MV-4-11 (cell line): ENCODE measurements at regions not wholly inside any gene's neighbourhood (a gene's known extent, or its start where the extent isn't known, plus 50 kb on each side); places are given as distances from the start of the nearest gene placed in this dataset.
A peak's percentile ranks its signal among the peaks of the same experiment; 100 is the strongest.
"Not testable (repeated sequence)": the region's sequence is repeated elsewhere in the genome, so short reads cannot be mapped to it uniquely, and the experiment has no call there.

ENCODE experiments used
- DNase-seq: peaks from one replicate; lab custom pipeline; 2025; lab: John Stamatoyannopoulos, UW

DNA sequence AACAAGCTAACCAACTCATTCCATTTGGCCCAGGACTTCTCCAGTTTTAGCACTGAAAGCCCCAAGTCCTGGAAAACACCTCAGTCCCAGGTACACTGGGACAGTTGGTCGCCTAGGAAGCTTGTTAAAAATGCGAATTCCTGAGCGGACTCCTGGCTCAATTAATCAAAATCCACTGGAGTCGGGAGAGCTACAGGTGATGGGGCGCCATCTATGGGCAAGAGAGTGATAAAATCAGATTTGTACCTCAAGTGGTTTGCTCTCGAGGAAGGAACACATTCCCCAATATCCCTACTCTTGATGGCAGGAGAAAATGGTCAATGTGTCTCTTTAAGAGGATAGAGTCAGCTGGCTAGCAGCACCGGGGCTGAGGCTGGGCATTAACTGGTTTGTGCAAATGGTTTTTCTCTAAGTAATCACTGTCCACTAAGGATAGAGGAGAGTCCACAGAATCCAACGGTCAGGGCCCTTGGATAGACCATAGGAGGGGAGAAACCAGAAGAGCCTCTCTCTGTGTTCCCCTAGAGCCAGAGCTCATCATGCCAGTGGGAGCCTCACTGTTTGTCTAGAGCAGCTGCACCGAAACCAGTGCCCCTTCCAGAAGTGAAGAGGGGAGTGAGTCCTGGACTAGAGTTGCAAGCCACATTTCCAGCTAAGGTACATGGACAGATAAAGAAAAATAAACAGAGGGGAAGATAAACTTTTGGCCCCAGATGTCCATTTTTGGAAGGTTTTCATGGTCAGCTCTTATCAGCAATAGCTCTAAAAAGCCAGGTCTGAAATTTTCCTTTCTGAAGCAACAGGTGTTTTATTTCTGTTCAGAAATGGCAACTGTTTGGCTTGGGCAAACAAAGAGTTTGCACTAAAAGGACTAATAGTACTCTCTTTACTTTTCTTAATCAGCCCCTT, 148.5 kb downstream of the TENT5C start:
- DNase-seq: no peak

DNA sequence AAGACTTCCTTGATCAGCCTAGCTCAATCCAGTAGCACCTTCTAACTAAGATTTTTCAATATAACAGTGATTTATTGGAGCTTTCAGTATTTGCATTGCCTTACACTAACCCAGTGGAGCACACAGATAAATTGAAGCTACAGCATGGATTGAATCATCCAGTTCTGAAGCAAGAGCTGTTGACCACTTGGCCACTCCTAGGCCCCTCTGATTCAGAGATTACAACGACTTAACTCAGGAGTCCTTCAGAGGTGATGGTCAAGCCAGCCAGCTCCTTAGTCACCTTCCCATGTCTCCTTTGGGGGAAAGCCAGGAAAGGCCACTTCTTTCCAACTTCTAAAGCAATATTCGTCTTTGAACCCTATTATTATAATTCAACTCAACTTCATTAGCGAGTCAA, 151.8 kb downstream of the TENT5C start:
- DNase-seq: no peak

DNA sequence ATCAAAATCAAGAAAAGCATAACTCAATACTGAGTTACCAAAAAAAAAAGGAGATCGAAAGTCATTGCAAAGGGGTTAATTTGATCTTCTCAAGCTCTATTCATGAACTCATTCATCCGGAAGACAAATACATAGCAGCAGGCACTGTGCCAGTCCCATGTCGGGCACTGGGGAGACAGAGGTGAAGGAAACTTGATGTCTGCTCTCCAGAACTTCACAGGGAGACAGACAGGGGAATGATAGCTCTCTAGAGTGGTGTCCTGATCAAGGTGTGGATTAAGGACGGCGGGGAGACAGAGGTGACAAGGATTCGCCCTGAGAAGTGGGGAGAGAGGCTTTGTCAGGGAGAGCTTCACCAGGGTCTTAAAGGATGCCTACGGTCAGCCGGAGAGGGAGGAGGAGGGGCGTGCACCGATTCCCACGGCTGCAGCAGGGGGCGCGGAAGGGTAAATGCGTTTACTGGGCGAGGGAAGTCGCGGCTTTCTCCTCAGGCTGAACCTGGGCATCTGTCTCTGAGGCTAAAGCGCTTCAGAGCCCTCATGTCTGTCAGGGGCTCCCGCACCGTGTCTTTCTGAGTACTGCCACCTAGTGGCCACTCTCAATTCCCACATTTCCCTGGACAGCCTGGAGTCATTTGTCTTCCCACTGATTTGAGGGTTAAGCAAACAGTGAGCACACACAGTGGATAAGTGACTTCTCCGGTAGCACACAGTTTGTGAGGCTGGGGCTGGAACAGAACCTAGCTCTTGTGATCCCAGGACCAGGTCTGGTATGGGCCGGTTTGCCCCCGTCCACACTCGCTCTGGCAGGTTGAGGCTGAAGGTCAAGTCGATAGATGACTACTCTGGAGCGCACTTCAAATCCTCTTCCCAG, 152.8 kb downstream of the TENT5C start:
- peak; percentile 43 for DNase-seq

DNA sequence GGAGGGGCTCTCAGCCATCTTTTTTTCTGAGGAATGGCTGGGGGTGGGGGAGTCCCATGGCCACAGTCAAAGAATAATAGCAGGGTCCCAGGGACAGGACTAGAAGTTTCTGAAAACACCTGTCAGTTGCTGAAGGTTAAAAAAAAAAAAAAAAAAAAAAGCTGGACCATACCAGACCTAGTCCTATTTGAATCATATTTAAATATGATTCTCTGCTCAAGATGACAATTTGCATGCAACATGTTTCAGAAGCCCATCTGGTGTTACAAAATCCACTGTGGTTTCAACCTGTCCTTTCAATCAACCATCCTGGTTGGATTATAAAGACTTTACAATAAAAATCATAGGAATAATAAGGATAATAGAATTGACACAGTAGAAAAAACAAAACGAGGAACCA, 153.7 kb downstream of the TENT5C start:
- no peak for DNase-seq

DNA sequence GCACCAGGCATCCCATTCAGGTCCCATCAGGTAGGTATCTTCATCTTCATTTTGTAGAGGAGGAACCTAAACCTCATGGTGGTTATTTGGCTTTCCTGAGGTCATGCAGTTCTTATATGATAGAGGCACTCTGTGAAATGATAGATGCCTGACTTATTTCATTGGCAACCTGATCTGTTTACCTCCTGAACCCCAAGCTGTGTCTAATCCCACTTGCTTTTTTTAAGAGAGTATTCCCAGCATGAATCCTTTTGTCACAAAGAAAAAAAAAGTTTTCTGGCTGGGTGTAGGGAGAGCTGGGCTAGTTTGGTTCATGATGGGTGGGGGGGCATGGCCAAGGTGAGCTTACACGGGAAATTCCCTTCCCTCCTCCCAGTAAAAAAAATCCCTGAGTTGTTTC, 154.2 kb downstream of the TENT5C start:
- DNase-seq: no peak

DNA sequence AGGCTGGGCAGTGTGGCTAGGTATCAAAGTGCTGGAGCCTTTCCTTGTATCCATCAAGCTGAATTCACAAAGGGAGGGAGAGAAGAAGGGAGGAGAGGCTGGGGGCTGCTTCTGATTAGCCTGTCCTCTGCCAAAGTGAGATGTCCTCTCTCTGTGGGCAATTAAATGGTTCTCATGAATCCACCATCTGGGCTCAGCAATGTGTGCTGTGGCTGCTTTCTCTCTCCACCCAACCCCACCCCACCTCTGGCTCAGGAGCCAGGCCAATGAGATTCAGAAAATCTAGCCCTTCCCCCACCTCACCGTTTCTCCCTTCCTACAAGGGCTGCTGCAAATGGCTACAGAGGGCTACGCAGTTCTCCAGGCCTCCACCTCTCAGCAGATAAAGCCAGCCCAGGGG, 154.6 kb downstream of the TENT5C start:
- no peak for DNase-seq

DNA sequence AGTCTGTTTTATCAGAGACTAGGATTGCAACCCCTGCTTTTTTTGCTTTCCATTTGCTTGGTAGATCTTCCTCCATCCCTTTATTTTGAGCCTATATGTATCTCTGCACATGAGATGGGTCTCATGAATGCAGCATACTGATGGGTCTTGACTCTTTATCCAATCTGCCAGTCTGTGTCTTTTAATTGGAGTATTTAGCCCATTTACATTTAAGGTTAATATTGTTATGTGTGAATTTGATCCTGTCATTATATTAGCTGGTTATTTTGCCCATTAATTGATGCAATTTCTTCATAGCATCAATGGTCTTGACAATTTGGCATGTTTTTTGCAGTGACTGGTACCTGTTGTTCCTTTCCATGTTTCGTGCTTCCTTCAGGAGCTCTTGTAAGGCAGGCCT, 161.7 kb downstream of the GDAP2 start:
- DNase-seq: not testable (repeated sequence)

DNA sequence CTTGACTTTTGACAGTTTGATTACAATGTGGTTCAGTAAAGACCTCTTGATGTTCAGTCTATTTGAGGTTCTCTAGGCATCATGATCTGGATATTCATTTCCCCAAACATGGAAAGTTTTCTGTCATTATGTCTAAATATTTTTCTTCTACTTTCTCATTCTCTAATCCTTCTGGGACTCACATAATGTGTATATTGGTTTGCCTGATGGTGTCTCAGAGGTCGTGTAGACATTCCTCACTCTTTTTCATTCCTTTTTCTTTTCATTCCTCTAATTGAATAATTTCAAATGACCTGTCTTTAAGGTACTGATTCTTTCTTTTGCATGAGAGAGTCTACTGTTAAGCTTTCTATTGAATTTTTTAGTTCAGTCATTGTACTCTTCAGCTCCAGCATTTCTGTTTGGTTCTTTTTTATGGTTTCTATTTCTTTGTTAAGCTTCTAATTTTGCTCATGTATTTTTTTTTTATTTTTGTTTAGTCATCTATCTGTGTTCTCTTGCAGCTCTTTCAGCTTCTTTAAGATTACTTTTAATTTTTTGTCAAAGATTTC, 158.4 kb downstream of the GDAP2 start:
- DNase-seq: no peak

DNA sequence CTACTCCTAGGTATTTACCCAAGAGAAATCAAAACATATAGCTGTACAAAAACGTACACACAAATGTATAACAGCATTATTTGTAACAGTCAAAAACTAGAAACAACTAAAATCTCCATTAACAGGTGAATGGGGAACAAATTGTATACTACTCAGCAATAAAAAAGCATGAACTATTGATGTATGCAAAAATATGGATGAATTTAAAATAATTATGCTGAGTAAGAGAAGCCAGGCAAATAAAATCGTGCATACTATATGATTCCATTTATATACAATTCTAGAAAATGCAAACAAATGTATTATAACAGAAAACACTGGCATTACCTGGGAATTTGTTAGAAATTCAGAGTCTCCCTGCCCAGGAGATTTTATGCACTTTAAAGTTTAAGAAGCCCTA, 150.1 kb downstream of the GDAP2 start:
- no peak for DNase-seq

DNA sequence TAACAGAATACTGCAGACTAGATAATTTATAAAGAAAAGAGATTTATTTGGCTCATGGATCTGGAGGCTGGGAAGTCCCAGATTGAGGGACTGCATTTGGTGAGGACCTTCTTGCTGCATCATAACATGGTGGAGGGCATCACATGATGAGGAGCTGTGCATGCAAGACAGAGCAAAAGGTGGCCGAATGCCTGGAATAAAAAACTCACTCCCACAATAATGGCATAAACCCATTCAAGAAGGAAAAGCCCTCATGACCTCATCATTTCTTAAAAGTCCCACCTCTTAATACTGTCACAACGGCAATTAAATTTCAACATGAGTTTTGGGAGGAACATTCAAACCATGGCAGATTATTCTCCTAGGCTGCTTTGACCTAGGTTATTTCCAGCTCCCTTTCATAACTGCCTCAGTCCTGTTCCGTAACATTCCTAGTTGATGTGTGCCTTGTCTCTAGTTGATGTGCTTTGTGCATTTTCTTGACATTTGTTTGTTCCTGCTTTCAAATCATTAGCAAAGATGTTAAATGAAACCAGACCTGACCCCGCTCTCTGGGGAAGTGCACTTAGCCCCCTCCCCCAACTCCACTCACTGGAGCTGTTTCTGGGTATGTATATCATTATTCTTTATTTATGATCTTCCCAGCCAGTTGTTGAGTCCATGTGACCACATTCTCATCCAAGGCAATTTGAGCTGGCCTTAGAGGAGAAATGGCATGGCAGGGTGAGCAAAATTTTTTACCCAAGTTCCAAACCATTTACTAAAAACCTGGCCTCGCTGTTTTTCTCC, 148.5 kb downstream of the GDAP2 start:
- no peak for DNase-seq

DNA sequence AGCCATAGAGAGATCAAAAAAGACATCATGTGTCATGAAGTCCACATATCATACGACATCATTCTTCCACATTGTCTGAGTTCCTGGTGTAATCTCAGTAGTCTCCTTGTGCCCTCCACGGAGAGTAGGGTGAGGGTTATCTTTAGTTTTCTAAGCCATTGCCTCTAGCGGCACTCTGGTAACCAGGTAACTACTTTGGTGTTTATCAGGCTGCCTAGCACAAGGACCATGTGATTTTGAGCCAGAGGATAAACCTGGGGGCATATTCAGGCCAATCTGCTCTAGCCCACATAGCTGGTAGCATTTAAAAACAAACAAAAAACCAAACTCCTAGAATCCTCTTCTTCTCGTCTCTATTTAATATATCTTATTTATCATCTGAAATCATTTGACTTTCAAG, 147.4 kb downstream of the GDAP2 start:
- no peak for DNase-seq

DNA sequence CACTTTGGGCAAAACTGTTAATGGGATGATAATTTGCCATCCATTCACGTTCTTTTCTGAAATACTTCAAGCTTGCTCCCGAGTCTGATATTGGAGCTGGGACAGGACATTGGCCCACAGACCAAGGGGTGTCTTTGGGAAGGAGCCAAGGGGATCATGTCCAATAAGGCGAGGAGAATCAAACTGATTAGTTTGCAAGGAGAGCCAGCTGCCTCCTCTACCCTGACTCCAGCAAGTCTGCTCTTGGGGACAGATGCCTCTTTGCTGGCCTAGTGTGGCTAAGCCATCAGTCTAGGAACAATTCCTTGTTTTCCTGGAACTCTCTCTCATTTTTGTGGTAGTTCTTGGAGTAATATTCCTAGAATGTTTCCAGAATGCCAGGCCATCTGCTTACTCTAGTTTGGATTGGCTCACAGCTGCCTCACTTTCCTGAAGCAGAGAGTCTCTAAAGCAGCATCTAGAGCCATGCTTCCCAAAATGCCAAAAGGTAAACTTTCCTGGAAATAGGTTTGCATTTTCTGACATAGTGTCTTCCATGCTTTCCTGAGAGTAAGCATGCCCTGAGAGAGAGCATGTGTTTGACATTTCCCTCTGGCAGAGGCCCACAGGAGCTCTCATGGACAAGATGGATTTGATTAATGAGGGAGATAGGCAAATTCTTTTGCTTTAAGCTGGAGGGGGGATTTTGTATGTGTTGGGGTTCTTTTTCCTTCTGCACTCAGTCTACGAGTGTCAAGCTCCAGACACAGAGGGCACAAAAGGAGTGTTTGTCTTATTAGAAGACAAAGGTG, 145.6 kb downstream of the GDAP2 start:
- DNase-seq: no peak

DNA sequence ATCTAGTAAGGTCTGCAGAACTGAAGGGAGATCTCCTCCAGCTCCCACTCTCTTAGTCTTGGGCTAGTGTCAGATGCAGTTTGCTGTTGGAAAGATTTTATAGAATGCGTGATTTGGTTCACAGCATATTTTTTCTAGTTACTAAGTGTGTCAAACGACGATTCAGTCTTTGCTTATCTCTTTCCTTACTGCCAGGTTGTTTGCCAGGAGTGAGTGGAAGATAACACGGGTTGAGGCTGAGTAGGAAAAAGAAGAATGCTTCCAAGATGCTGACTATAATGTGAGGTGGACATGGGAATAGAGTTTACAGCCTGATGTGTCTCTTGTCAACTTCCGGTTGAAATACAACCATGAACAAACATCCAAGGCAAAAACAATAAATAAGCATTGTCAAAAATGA, 141.4 kb downstream of the GDAP2 start:
- DNase-seq: no peak

DNA sequence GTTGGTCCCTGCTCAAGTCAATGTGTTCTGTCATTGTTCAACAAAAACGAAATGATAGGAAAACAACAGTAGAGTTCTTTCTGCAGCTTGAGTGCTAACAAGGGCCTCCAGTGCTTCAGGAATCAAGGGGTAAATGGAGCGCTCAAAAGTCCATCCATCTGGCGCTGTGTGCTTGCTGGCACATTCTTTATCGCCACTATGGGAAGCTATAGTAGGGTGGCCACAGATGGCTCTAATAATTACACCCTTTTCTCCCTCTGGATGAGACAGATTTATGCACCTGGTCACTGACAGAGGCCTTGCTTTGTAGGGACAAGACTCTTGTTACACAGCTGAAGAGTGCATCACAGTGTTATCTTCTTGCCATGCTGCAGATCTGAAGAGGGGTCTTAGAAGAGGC, 136.0 kb downstream of the GDAP2 start:
- DNase-seq: no peak

DNA sequence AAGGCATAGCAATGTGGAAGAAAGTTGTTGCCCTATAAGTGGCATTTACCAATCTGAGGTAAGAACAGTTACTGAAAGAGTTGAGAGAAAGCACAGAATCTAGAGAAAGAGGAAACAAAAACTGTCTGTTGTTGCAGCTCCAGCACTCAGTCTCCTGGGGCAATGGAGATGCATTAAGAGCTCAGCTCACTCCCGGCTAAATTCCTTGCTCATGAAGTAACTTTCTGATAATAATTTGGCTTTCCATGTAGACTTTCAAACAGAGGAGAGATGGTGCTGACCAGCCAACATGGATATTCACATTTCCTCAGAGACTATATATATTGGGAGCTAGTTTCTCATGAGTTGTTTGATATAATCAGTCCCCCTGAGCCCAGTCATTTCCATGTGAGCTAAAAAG, 135.3 kb downstream of the GDAP2 start:
- DNase-seq: peak; percentile 35

DNA sequence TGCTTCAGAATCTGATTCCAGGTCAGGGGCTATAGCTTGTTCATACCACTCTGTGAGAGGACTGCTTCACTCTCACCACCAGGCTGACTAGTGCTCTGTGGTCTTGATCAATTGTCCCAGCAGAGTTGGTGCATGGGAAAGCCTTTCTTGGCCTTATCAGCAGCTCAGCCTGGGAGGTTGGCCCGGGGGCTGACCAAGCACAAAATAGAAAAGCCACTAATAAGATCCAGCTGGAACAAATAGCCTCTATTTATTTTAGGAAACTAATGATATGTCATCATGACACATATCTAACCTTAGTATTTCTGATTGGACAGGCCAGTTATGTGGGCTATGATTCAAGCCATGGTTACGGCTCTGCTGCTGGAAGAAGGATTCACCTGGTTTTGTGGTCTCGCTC, 134.2 kb downstream of the GDAP2 start:
- DNase-seq: no peak

DNA sequence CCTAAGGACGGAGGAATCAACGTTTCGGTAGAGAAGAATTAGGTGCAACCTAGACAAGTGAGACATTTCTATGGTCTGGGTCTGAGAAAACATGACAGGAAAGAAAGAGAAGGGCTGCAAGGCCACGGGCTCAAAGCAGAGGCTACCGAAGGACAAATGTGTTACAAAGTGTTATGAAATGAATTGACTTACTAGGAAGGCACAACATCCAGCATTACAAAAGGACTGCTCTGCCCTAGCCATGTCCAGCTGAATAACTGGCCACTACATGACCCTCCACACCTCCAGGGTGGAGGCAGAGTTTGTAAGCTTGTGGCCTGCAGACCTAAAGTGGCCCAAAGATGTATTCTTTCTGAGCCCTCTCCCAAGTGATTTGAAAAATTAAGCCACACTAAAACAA, 133.6 kb downstream of the GDAP2 start:
- no peak for DNase-seq

DNA sequence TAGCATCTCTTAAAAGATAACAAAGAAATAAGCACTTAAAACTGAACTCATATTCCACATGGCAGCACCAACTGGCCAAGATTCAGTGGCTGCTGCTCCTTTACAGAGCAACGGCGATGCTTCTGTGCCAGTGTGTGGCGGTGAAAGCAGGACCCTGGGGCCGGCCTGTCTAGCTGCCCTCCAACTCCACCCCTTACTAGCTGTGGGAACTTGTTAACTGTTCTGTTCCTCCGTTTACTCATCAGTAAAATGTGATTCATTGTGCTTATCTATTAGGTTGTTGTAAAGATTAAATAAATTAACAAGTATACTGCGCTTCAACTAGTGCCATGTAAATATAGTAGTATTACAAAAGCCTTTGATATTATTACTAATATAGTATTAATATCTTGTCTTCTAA, 133.2 kb downstream of the GDAP2 start:
- DNase-seq: no peak

DNA sequence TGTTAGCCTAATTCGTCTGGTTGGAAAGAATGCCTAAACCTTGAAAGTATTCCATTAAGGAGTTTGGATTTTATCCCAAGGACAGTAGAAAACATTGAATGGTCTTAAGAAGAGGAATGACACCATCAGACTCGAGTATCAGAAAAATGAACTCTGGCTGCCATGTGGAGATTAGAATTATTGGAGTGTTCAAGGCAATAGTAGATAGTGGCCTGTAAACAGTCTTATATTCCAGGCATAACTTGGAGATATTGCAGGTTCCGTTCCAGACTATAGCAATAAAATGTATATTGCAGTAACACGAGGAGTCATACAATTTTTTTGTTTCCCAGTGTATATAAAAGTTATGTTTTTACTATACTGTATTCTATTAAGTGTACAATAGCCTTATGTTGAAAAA, 130.9 kb downstream of the GDAP2 start:
- no peak for DNase-seq

DNA sequence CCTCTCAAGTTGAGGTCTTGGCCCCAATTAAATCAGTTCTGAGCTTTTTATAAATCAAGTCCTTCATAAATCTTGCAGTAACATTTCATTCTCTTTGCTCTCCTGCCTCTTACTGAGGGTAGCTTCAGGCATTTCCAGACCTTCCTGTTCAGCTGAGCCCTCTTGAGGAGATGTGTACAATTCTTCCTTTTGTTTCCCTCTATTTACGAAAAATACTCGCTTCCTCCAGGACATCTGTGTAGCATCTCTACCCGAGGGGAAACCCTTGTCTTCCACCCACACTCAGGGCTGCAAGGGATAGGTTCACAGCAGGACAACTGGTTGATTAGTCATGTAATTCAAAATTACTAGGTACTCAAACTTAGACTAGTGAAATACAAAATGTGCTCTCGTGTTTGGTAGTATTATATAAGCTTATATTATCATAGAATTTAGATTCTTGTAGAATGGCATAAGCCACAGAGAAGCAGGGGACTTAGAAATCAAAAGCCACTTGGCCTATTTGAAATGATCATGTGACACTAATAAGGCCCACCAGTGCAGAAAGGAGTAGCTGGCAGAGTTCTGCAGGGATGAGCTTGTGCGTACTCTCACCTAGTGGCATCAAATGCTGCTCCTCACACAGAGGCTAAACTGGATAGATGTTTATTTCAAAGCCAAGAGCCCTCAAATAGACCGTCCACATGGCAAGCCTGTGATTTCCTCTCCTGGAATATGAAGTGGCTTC, 126.7 kb downstream of the GDAP2 start:
- DNase-seq: peak; percentile 1

DNA sequence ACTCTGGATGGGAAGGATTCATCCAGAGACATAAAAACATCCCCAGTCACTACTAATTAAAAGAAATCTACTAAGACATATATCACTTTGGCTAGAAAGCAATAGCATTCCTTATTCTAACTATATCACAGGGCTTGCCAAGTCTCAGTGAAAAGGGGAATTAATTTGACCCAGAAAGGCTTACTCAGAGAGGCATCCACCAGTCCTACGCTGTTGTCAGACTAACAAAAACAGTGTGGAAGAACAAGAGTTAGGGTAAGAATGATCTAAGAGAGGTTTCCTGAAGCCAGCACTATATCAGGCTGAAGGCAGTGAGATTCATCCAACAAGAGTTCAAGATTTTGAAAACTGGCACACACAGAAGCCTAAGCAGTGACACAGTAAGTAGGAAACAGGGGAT, 126.1 kb downstream of the GDAP2 start:
- no peak for DNase-seq
